ENCODE measurements at regions not wholly inside any gene's neighbourhood (a gene's known extent, or its start where the extent isn't known, plus 50 kb on each side); places are given as distances from the start of the nearest gene placed in this dataset.

DNA sequence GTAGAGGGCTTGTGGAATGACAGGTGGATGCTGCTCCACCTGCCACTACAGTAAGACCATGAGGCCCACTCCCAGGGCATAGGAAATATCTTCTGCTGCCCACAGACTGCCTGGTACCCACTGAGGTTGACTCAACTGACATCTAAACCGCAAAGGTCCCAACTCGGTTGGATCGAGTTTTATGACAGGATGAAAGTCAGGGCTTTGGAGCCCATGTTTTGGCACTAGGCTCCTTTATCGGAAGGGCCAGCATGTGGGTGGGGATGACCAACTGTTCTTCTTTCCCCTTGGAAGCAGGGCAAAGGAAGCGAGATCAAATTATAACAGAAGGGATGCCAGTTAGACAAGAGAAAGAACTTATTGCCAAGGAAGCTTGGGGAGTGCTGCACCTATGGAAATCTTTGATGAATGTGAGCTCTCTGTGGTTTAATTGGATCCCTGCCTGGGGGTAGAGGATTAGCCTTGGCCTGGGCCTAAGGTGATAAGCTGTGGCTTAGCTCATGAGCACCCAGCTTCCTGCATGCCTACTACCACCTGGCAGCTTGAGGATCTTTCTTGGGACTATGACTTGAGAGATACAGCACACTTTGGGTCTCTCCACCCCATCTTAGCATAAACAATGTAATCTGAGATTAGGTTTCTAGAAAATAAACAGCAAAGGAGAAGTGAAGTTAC is 121.8 kb downstream of the KCNA5 start:
- Histone ChIP-seq H4K20me1 (ENCODE audit: insufficient read depth, low read length) (no peaks in the 10 kb centered on the region), H3K79me2 (ENCODE audit: insufficient read depth, low read length) (no peaks in the 10 kb centered on the region), H3K4me3 (replicated peaks in 1 of 3; ENCODE audit: low read depth in 2 of 3, low read length in 3 of 3) (no peak overlapping the region), H3K4me2 (replicated peaks; ENCODE audit: extremely low read depth, low read length, poor library complexity, severe bottlenecking) (no peak overlapping the region), H3K9me3 (replicated peaks in 1 of 2; ENCODE audit: control insufficient read depth in 1 of 2, insufficient read depth in 1 of 2, low read length in 2 of 2) (no peaks in the 10 kb centered on the region), H3K27ac (ENCODE audit: low read depth in 1 of 2, low read length in 2 of 2) (no peak overlapping the region), H3K4me1 (ENCODE audit: control insufficient read depth in 1 of 2, insufficient read depth in 2 of 2, low read length in 2 of 2) (no peaks in the 10 kb centered on the region), H3K36me3 (replicated peaks in 1 of 2; ENCODE audit: control insufficient read depth in 1 of 2, insufficient read depth in 2 of 2, low read length in 2 of 2) (no peaks in the 10 kb centered on the region), H2AFZ (ENCODE audit: insufficient read depth, low read depth, low read length, poor library complexity, severe bottlenecking) (no peak overlapping the region), H3K9ac (ENCODE audit: insufficient read depth, low read length, poor library complexity, severe bottlenecking) (no peak overlapping the region), H3K27me3 (ENCODE audit: control insufficient read depth in 2 of 2, insufficient read depth in 2 of 2, low read length in 2 of 2) (peaks cover 0 to 3% of the 10 kb centered on the region in 2 donors)
- no peak overlapping the region for H3K4me3 Mint-ChIP-seq
- H3K27ac Mint-ChIP-seq: no peak overlapping the region
- intact Hi-C loops (cut with micrococcal nuclease): no loop called here
- no peaks in the 10 kb centered on the region for H3K36me3 Mint-ChIP-seq
- H3K9me3 Mint-ChIP-seq: no peaks in the 10 kb centered on the region
- no peaks in the 10 kb centered on the region for H3K4me1 Mint-ChIP-seq
- H3K27me3 Mint-ChIP-seq (ENCODE audit: low read depth in 3 of 3): peaks cover 3 to 17% (median 11%) of the 10 kb centered on the region in 3 donors
- TF ChIP-seq, protein P1, sequence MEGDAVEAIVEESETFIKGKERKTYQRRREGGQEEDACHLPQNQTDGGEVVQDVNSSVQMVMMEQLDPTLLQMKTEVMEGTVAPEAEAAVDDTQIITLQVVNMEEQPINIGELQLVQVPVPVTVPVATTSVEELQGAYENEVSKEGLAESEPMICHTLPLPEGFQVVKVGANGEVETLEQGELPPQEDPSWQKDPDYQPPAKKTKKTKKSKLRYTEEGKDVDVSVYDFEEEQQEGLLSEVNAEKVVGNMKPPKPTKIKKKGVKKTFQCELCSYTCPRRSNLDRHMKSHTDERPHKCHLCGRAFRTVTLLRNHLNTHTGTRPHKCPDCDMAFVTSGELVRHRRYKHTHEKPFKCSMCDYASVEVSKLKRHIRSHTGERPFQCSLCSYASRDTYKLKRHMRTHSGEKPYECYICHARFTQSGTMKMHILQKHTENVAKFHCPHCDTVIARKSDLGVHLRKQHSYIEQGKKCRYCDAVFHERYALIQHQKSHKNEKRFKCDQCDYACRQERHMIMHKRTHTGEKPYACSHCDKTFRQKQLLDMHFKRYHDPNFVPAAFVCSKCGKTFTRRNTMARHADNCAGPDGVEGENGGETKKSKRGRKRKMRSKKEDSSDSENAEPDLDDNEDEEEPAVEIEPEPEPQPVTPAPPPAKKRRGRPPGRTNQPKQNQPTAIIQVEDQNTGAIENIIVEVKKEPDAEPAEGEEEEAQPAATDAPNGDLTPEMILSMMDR (IDR thresholded peaks at IDR 0.05): no peak
- WGBS (ENCODE audit: insufficient coverage): 100% methylated on average over 2 of the region's 5 CpGs
- DNase-seq: no peak

DNA sequence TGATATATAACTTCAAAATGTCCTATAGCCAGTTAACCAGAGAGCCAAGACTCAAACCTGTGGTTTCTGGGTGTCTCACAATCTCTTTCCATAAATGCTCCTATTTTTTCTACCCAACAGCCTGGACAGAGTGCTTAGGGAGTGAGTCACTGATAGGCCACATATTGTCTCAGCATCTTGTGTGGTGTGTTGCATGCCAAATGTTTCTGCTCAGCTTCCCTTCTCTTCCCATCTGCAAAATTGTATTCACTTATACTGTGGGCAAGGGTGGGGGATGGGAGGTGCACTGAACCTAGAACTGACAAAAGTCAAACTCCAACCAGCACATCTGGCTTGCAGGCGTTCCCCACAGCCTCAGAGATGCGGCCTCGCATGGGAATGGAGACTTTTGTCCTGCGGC is 123.3 kb downstream of the KCNA5 start:
- Mint-ChIP-seq H3K27me3 (ENCODE audit: low read depth in 3 of 3) (peaks cover 6 to 13% (median 9%) of the 10 kb centered on the region in 3 donors), H3K36me3 (no peaks in the 10 kb centered on the region), H3K9me3 (no peaks in the 10 kb centered on the region), H3K4me1 (no peaks in the 10 kb centered on the region), H3K4me3 (no peak overlapping the region), H3K27ac (no peak overlapping the region)
- H3K27ac ChIP-seq (ENCODE audit: low read depth in 1 of 2, low read length in 2 of 2): no peak overlapping the region
- no peaks in the 10 kb centered on the region for H3K9me3 ChIP-seq (replicated peaks in 1 of 2; ENCODE audit: control insufficient read depth in 1 of 2, insufficient read depth in 1 of 2, low read length in 2 of 2)
- intact Hi-C loops (cut with micrococcal nuclease): no loop called here
- H3K9ac ChIP-seq (ENCODE audit: insufficient read depth, low read length, poor library complexity, severe bottlenecking): no peak overlapping the region
- H3K4me3 ChIP-seq (replicated peaks in 1 of 3; ENCODE audit: low read depth in 2 of 3, low read length in 3 of 3): no peak overlapping the region
- peaks cover 0 to 3% of the 10 kb centered on the region in 2 donors for H3K27me3 ChIP-seq (ENCODE audit: control insufficient read depth in 2 of 2, insufficient read depth in 2 of 2, low read length in 2 of 2)
- H3K4me2 ChIP-seq (replicated peaks; ENCODE audit: extremely low read depth, low read length, poor library complexity, severe bottlenecking): no peak overlapping the region
- no peaks in the 10 kb centered on the region for H4K20me1 ChIP-seq (ENCODE audit: insufficient read depth, low read length)
- DNase-seq: no peak
- H3K36me3 ChIP-seq (replicated peaks in 1 of 2; ENCODE audit: control insufficient read depth in 1 of 2, insufficient read depth in 2 of 2, low read length in 2 of 2): no peaks in the 10 kb centered on the region
- WGBS (ENCODE audit: insufficient coverage): 98% methylated on average over 4 of the region's 4 CpGs
- no peaks in the 10 kb centered on the region for H3K79me2 ChIP-seq (ENCODE audit: insufficient read depth, low read length)
- H2AFZ ChIP-seq (ENCODE audit: insufficient read depth, low read depth, low read length, poor library complexity, severe bottlenecking): no peak overlapping the region
- no peaks in the 10 kb centered on the region for H3K4me1 ChIP-seq (ENCODE audit: control insufficient read depth in 1 of 2, insufficient read depth in 2 of 2, low read length in 2 of 2)
- TF ChIP-seq, protein P1 (IDR thresholded peaks at IDR 0.05): no peak
